B cell (primary cell): ENCODE measurements at regions not wholly inside any gene's neighbourhood (a gene's known extent, or its start where the extent isn't known, plus 50 kb on each side); places are given as distances from the start of the nearest gene placed in this dataset.

Experiments used
- ATAC-seq: fragments of 200-7000 bp; cut with Tn5 transposase; one replicate; pipeline ENCODE4 v1.10.0; 2021; ENCODE audit warnings: low read depth, mild to moderate bottlenecking, moderate number of reproducible peaks, moderate library complexity
- CTCF ChIA-PET: fragments of 350-600 bp; sonication (Branson Sonifier 250); formaldehyde crosslinking; loops from one replicate; lab custom pipeline; 2021; ENCODE audit warnings: antibody characterized with exemption, inconsistent platforms; lab: Charles Lee
- POLR2A ChIA-PET: fragments of 350-600 bp; sonication (Branson Sonifier 250); formaldehyde crosslinking; loops from one replicate; lab custom pipeline; 2021; ENCODE audit warnings: antibody characterized with exemption; lab: Charles Lee
- DNase-seq: peaks from one replicate; pipeline ENCODE4 v3.0.0; 2013
- H2AFZ ChIP-seq: 2 replicates; pipeline ENCODE4 v1.6.1; 2012; ENCODE audit warnings: mild to moderate bottlenecking, low read depth, low read length; ENCODE audit not compliant: insufficient read depth, poor library complexity, severe bottlenecking
- H3K27ac ChIP-seq, 2 donors: 1 replicate in 1 of 2; 2 replicates in 1 of 2; pipeline ENCODE4 v1.5.1; 2012 to 2013; ENCODE audit warnings: low read length in 2 of 2, mild to moderate bottlenecking in 2 of 2, moderate library complexity in 1 of 2
- H3K27me3 ChIP-seq, 4 experiments: fragments of 200-600 bp in 1 of 4; sonication (generic) in 1 of 4; replicated peaks in 1 of 4; 1 replicate in 2 of 4; 2 replicates in 2 of 4; pipeline versions ENCODE4 v1.6.1 to v1.7.0; 2013 to 2016; ENCODE audit warnings: low read length in 3 of 4, mild to moderate bottlenecking in 2 of 4, mixed read lengths in 1 of 4, moderate library complexity in 1 of 4; ENCODE audit not compliant: insufficient read depth in 4 of 4, control insufficient read depth in 3 of 4; ENCODE audit errors: control extremely low read depth in 1 of 4
- H3K36me3 ChIP-seq, 2 experiments: replicated peaks in 1 of 2; 1 replicate in 1 of 2; 2 replicates in 1 of 2; pipeline versions ENCODE4 v1.6.1 to v1.7.1; 2013; ENCODE audit warnings: low read length in 1 of 2; ENCODE audit not compliant: insufficient read depth in 2 of 2, control insufficient read depth in 1 of 2; ENCODE audit errors: control extremely low read depth in 1 of 2, extremely low read depth in 1 of 2
- H3K4me1 ChIP-seq, 2 donors: fragments of 200-600 bp in 1 of 2; sonication (generic) in 1 of 2; 1 replicate in 1 of 2; 2 replicates in 1 of 2; pipeline versions ENCODE4 v1.5.1 to v1.6.1; 2013 to 2017; ENCODE audit warnings: low read length in 2 of 2; ENCODE audit not compliant: control insufficient read depth in 2 of 2, insufficient read depth in 2 of 2
- H3K4me2 ChIP-seq: replicated peaks from 2 replicates; pipeline ENCODE3; 2012; ENCODE audit warnings: mild to moderate bottlenecking, low read depth, low read length; ENCODE audit not compliant: poor library complexity, severe bottlenecking
- H3K4me3 ChIP-seq, 5 experiments: fragments of 200-600 bp in 1 of 5; sonication (generic) in 1 of 5; 1 replicate in 3 of 5; 2 replicates in 2 of 5; pipeline versions ENCODE4 v1.5.1 to v1.7.0; 2011 to 2016; ENCODE audit warnings: low read length in 4 of 5, mild to moderate bottlenecking in 4 of 5, low read depth in 2 of 5, control low read depth in 1 of 5, moderate library complexity in 1 of 5; ENCODE audit not compliant: insufficient read depth in 1 of 5; ENCODE audit errors: control extremely low read depth in 1 of 5, extremely low read depth in 1 of 5
- H3K79me2 ChIP-seq: fragments of 200-600 bp; sonication (generic); one replicate; pipeline ENCODE4 v1.6.0; 2016; ENCODE audit warnings: low read length; ENCODE audit not compliant: control insufficient read depth, insufficient read depth
- H3K9ac ChIP-seq: fragments of 200-600 bp; sonication (generic); 2 replicates; pipeline ENCODE4 v1.6.1; 2017; ENCODE audit warnings: mild to moderate bottlenecking, low read length, moderate library complexity
- H3K9me3 ChIP-seq, 3 donors: one replicate each; pipeline versions ENCODE4 v1.6.1 to v1.7.1; 2013; ENCODE audit warnings: low read length in 2 of 3; ENCODE audit not compliant: control insufficient read depth in 2 of 3, insufficient read depth in 1 of 3; ENCODE audit errors: control extremely low read depth in 1 of 3
- H4K20me1 ChIP-seq: 2 replicates; pipeline ENCODE4 v1.6.0; 2012; ENCODE audit warnings: mild to moderate bottlenecking, low read length; ENCODE audit not compliant: insufficient read depth, control insufficient read depth, poor library complexity, severe bottlenecking
- H3K27ac Mint-ChIP-seq: one replicate; pipeline ENCODE4 v1.8.0; 2021; ENCODE audit warnings: mixed read lengths
- H3K27me3 Mint-ChIP-seq: one replicate; pipeline ENCODE4 v1.8.0; 2021; ENCODE audit warnings: mixed read lengths
- H3K4me1 Mint-ChIP-seq: one replicate; pipeline ENCODE4 v1.8.0; 2021; ENCODE audit warnings: mixed read lengths
- H3K4me3 Mint-ChIP-seq: one replicate; pipeline ENCODE4 v1.8.0; 2021; ENCODE audit warnings: mixed read lengths
- H3K9me3 Mint-ChIP-seq: one replicate; pipeline ENCODE4 v1.8.0; 2022; ENCODE audit warnings: mixed read lengths; ENCODE audit not compliant: insufficient read depth
- CTCF ChIP-seq: fragments of 200-600 bp; IDR thresholded peaks from one replicate; pipeline ENCODE4 v1.8.0; 2022; ENCODE audit warnings: antibody characterized with exemption, mild to moderate bottlenecking
- EZH2 ChIP-seq: IDR thresholded peaks from 2 replicates; pipeline ENCODE4 v1.6.1; 2012; ENCODE audit warnings: borderline replicate concordance, low read depth, mild to moderate bottlenecking, moderate library complexity, low read length; ENCODE audit not compliant: insufficient read depth, poor library complexity, severe bottlenecking
- WGBS: methylation state at CpG from one replicate; pipeline ENCODE4 v1.1.5; 2013; ENCODE audit warnings: missing lambda C conversion rate; ENCODE audit not compliant: insufficient coverage; 5-methylcytosine and 5-hydroxymethylcytosine counted together
- intact Hi-C: fragments of 100-400 bp; cut with micrococcal nuclease; formaldehyde crosslinking; loops from one replicate; pipeline ENCODE4 v1.10.0; 2022

GRCh38 chr3:157920822-157921700 is 185.2 kb downstream of the SHOX2 start:
- H3K36me3 ChIP-seq, result no peaks in the 10 kb centered on the region
- 90% methylated on average over 14 of the region's 19 CpGs for WGBS
- H3K4me1 Mint-ChIP-seq, result no peaks in the 10 kb centered on the region
- no peak overlapping the region for H2AFZ ChIP-seq
- ATAC-seq (no peak), DNase-seq (no peak)
- intact Hi-C loops, result no loop called here
- no peaks in the 10 kb centered on the region for H3K27me3 Mint-ChIP-seq
- H3K9me3 Mint-ChIP-seq, result no peaks in the 10 kb centered on the region
- POLR2A ChIA-PET, result no interaction called here
- no peak overlapping the region for H3K27ac Mint-ChIP-seq
- no peaks in the 10 kb centered on the region for H4K20me1 ChIP-seq
- H3K79me2 ChIP-seq, result no peaks in the 10 kb centered on the region
- H3K27ac ChIP-seq, result no peak overlapping the region
- no peaks in the 10 kb centered on the region for H3K27me3 ChIP-seq
- no peak overlapping the region for H3K4me2 ChIP-seq
- no peaks in the 10 kb centered on the region for H3K4me1 ChIP-seq
- H3K9me3 ChIP-seq, result no peaks in the 10 kb centered on the region
- CTCF ChIA-PET, result no interaction called here
- no peak overlapping the region for H3K4me3 ChIP-seq
- TF ChIP-seq CTCF, result no peak
- TF ChIP-seq EZH2, result no peak
- no peak overlapping the region for H3K9ac ChIP-seq
- no peak overlapping the region for H3K4me3 Mint-ChIP-seq

GRCh38 chr3:157919319-157919887 is 186.8 kb downstream of the SHOX2 start:
- no peak for DNase-seq
- no peak overlapping the region for H3K27ac Mint-ChIP-seq
- no CpG with 5 or more reads among the region's 2 CpGs for WGBS

More at GRCh38 chr3:157919319-157919887, 186.8 kb downstream of the SHOX2 start:
- no peaks in the 10 kb centered on the region for H3K79me2 ChIP-seq
- no peak overlapping the region for H3K4me3 Mint-ChIP-seq
- CTCF ChIA-PET, result interaction anchor here (0.7 kb wide), 1 partner anchor 1909 kb away, joined by 3 read pairs; no protein-coding TSS in a partner anchor
- H3K36me3 ChIP-seq, result no peaks in the 10 kb centered on the region
- no peak overlapping the region for H3K4me3 ChIP-seq
- intact Hi-C loops, result no loop called here
- no peaks in the 10 kb centered on the region for H3K9me3 ChIP-seq
- H3K27me3 Mint-ChIP-seq, result no peaks in the 10 kb centered on the region
- H3K9me3 Mint-ChIP-seq, result no peaks in the 10 kb centered on the region
- H3K4me2 ChIP-seq, result no peak overlapping the region
- ATAC-seq, result no peak
- no peaks in the 10 kb centered on the region for H3K4me1 Mint-ChIP-seq
- H2AFZ ChIP-seq, result no peak overlapping the region
- no peaks in the 10 kb centered on the region for H3K27me3 ChIP-seq
- TF ChIP-seq EZH2 (no peak), CTCF (no peak)
- H3K4me1 ChIP-seq, result no peaks in the 10 kb centered on the region
- H4K20me1 ChIP-seq, result no peaks in the 10 kb centered on the region
- H3K9ac ChIP-seq, result no peak overlapping the region
- no peak overlapping the region for H3K27ac ChIP-seq
- POLR2A ChIA-PET, result no interaction called here
